ENCODE measurements at regions not wholly inside any gene's neighbourhood (a gene's known extent, or its start where the extent isn't known, plus 50 kb on each side); places are given as distances from the start of the nearest gene placed in this dataset.

DNA sequence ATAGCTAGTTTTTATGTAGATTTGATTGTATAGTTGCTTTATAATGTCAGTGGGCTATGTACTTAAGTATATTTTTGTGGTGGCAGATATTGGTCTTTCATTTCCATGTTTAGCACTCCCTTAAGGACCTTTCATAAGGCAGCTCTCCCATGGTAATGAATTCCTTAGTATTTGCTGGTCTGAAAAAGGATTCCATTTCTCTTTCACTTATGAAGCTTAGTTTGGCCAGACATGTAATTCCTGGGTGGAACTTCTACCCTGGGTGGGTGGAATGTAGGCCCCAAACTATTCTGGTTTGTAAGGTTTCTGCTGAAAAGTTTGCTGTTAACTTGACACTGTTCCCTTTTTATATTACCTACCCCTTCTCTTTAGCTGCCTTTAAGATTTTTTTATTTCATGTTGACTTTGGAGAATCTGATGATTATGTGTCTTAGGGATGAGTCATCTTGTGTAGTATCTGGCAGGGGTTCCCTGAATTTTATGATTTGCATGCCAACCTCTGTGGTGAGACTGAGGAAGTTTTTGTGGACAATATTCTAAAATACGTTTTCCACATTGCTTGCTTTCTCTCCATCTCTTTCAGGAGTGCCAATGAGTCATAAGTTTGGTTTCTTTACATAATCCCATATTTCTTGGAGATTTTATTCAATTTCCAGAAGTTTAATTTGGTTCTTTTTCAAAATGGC lies 65.4 kb upstream of the VRK2 start:
- DNase-seq (ENCODE audit: low read depth in 2 of 2, low spot score in 1 of 2), result no peak

GRCh38 chr2:57987835-57988573 lies 58.6 kb upstream of the VRK2 start:
- no peak for DNase-seq (ENCODE audit: low read depth in 2 of 2, low spot score in 1 of 2)

- no peak for DNase-seq (ENCODE audit: low read depth in 2 of 2, low spot score in 1 of 2)
These were observed 56.4 kb upstream of the VRK2 start for GRCh38 chr2:57990118-57990725.

All from stimulated activated CD8-positive, alpha-beta memory T cell treated with anti-CD3 and anti-CD28 coated beads, Interleukin-4, amount 100 ng/mL, for 4 hours (primary cell).